Panc1 (cell line): ENCODE measurements at regions not wholly inside any gene's neighbourhood (a gene's known extent, or its start where the extent isn't known, plus 50 kb on each side); places are given as distances from the start of the nearest gene placed in this dataset.

Experiments
- ATAC-seq: fragments of 200-7000 bp; cut with Tn5 transposase; 2 replicates; pipeline ENCODE4 v1.9.1; 2020; ENCODE audit warnings: mild to moderate bottlenecking, moderate library complexity
- BruUV-seq: library from RNA; stranded (reverse); fragments of 400-500 nt; replicated peaks from 2 replicates; lab custom pipeline; 2021; lab: Mats Ljungman, UMichigan
- CTCF ChIA-PET: fragments of 300-600 bp; sonication (Branson Sonifier 250); formaldehyde crosslinking; loops from one replicate; lab custom pipeline; 2022; ENCODE audit warnings: antibody characterized with exemption; lab: Charles Lee
- POLR2A ChIA-PET: fragments of 300-600 bp; sonication (Branson Sonifier 250); formaldehyde crosslinking; loops from one replicate; lab custom pipeline; 2022; ENCODE audit warnings: antibody characterized with exemption; lab: Charles Lee
- DNase-seq: peaks from one replicate; pipeline ENCODE4 v3.0.0-alpha.2; 2010; ENCODE audit warnings: low read depth, low spot score
- H3K27ac ChIP-seq: 2 replicates; pipeline ENCODE4 v1.5.1; 2011; ENCODE audit warnings: mild to moderate bottlenecking, low read length, inconsistent platforms
- H3K27me3 ChIP-seq: fragments of 200-500 bp; sonication (Bioruptor generic); 2 replicates; pipeline ENCODE4 v1.6.0; 2014; ENCODE audit warnings: low read length, inconsistent platforms; ENCODE audit not compliant: control insufficient read depth, insufficient read depth
- H3K36me3 ChIP-seq: fragments of 200-500 bp; sonication (Bioruptor generic); 2 replicates; pipeline ENCODE4 v1.5.1; 2014; ENCODE audit warnings: inconsistent platforms, mild to moderate bottlenecking, low read length, moderate library complexity; ENCODE audit not compliant: control insufficient read depth, insufficient read depth
- H3K4me1 ChIP-seq: 2 replicates; pipeline ENCODE4 v1.5.1; 2011; ENCODE audit warnings: inconsistent platforms, mild to moderate bottlenecking, low read length, moderate library complexity; ENCODE audit not compliant: control insufficient read depth, insufficient read depth
- H3K4me3 ChIP-seq, 2 experiments: 2 replicates each; pipeline ENCODE4 v1.5.1; 2011 to 2012; ENCODE audit warnings: low read depth in 2 of 2, low read length in 2 of 2, mild to moderate bottlenecking in 2 of 2, inconsistent platforms in 1 of 2, moderate library complexity in 1 of 2
- H3K9me3 ChIP-seq: fragments of 200-500 bp; sonication (Bioruptor generic); 2 replicates; pipeline ENCODE4 v1.5.1; 2014; ENCODE audit warnings: low read depth, mild to moderate bottlenecking, inconsistent platforms, low read length, moderate library complexity; ENCODE audit not compliant: control insufficient read depth, insufficient read depth
- CTCF ChIP-seq: fragments of 450-650 bp; IDR thresholded peaks from 2 replicates; pipeline ENCODE4 v1.5.1; 2017; ENCODE audit warnings: mild to moderate bottlenecking
- POLR2AphosphoS5 ChIP-seq: IDR thresholded peaks from 2 replicates; pipeline ENCODE4 v1.6.1; 2012; ENCODE audit warnings: mild to moderate bottlenecking, low read depth, low read length, moderate library complexity
- REST ChIP-seq, 2 experiments: IDR thresholded peaks; 2 replicates each; pipeline ENCODE4 v1.6.1; 2011 to 2012; ENCODE audit warnings: low read depth in 2 of 2, control low read depth in 1 of 2, low read length in 1 of 2, mild to moderate bottlenecking in 1 of 2, moderate library complexity in 1 of 2; ENCODE audit not compliant: insufficient read depth in 1 of 2
- SIN3A ChIP-seq: IDR thresholded peaks from 2 replicates; pipeline ENCODE4 v1.6.1; 2012; ENCODE audit warnings: low read depth, mild to moderate bottlenecking, low read length, moderate library complexity, borderline replicate concordance; ENCODE audit not compliant: insufficient read depth
- TCF7L2 ChIP-seq: IDR thresholded peaks from 2 replicates; pipeline ENCODE4 v1.6.1; 2011; ENCODE audit warnings: mild to moderate bottlenecking, low read depth, low read length, inconsistent platforms
- in situ Hi-C: cut with HindIII; loops from 2 replicates; pipeline ENCODE4 v1.10.0; 2016; ENCODE audit warnings: low sequenced_read_pairs, low pct_unique_long_range_greater_than_20kb
- intact Hi-C: fragments of 100-400 bp; cut with micrococcal nuclease; formaldehyde crosslinking; loops from one replicate; pipeline ENCODE4 v1.10.0; 2022; ENCODE audit not compliant: unreplicated experiment

GRCh38 chr1:187715483-187715882 lies 886.7 kb downstream of the PLA2G4A start:
- Histone ChIP-seq H3K9me3 (no peaks in the 10 kb centered on the region), H3K4me3 (no peak overlapping the region), H3K36me3 (no peaks in the 10 kb centered on the region), H3K27ac (no peak overlapping the region), H3K4me1 (no peaks in the 10 kb centered on the region), H3K27me3 (no peaks in the 10 kb centered on the region)
- no peak for TF ChIP-seq SIN3A
- TF ChIP-seq TCF7L2, result no peak
- no peak for TF ChIP-seq CTCF
- no peak for TF ChIP-seq POLR2AphosphoS5
- TF ChIP-seq REST (IDR thresholded peaks at IDR 0.05; ENCODE audit: insufficient read depth in 1 of 2, low read depth in 2 of 2, low read length in 1 of 2), result no peak
- no TSS peak for BruUV-seq
- ATAC-seq (no peak), DNase-seq (no peak)
- ChIA-PET CTCF (no interaction called here), POLR2A (no interaction called here)
- intact Hi-C loops (no loop called here), in situ Hi-C loops (no loop called here)

GRCh38 chr1:187716160-187716559 lies 887.4 kb downstream of the PLA2G4A start:
- Histone ChIP-seq H3K4me3 (no peak overlapping the region), H3K27me3 (no peaks in the 10 kb centered on the region), H3K4me1 (no peaks in the 10 kb centered on the region), H3K36me3 (no peaks in the 10 kb centered on the region), H3K27ac (no peak overlapping the region), H3K9me3 (no peaks in the 10 kb centered on the region)
- POLR2A ChIA-PET, result no interaction called here
- CTCF ChIA-PET, result no interaction called here
- TF ChIP-seq TCF7L2 (no peak), SIN3A (no peak), REST (IDR thresholded peaks at IDR 0.05; ENCODE audit: insufficient read depth in 1 of 2, low read depth in 2 of 2, low read length in 1 of 2) (no peak), CTCF (no peak), POLR2AphosphoS5 (no peak)
- no peak for DNase-seq
- ATAC-seq, result no peak
- no TSS peak for BruUV-seq
- intact Hi-C loops, result no loop called here
- in situ Hi-C loops, result no loop called here
